ENCODE measurements at regions not wholly inside any gene's neighbourhood (a gene's known extent, or its start where the extent isn't known, plus 50 kb on each side); places are given as distances from the start of the nearest gene placed in this dataset.
"Not testable (repeated sequence)": the region's sequence is repeated elsewhere in the genome, so short reads cannot be mapped to it uniquely, and the experiment has no call there.

DNA sequence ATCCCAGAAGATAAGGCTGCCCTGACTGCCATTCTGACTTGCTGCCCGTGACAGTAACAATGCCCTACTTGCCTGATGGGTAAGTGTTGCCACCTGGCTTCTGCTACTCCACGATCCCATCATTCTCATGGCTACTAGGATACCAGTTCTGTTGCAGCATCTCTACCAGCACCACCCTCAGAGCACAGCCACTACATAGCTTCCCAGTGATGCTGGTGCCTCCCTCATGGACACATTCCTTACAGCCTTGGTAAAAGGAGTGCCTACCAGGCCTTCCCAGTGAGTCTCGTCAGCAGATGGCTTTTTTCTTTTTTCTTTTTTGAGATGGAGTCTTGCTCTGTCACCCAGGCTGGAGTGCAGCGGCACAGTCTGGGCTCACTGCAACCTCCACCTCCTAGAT, 84.4 kb upstream of the CMKLR1 start:
- no peak for DNase-seq (ENCODE audit: low read depth)

DNA sequence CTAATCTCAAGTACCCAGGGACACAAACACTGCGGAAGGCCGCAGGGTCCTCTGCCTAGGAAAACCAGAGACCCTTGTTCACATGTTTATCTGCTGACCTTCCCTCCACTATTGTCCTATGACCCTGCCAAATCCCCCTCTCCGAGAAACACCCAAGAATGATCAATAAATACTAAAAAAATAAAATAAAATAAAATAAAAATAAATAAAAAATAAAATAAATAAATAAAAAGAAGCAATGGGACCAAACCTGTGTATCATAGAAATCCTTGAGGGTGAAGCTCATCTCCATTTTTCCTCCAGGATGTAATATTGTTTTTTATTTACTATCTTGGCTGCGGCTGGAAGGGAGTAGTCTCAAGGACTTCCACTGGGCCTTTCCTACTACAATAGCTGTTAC, 82.0 kb upstream of the CMKLR1 start:
- DNase-seq (ENCODE audit: low read depth), result not testable (repeated sequence)

DNA sequence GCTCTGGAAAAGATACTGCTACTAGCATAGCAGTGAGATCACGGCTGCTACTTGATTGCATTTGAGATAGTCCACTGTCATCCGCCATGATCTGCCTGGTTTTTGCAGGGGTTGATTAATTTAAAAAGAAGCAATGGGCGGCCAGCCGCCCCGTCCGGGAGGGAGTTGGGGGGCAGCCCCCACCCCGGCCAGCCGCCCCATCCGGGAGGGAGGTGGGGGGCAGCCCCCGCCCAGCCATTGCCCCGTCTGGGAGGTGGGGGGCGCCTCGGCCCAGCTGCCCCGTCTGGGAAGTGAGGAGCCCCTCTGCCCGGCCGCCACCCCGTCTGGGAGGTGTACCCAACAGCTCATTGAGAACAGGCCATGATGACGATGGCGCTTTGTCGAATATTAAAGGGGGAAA, 81.3 kb upstream of the CMKLR1 start:
- DNase-seq (ENCODE audit: low read depth), result not testable (repeated sequence)

DNA sequence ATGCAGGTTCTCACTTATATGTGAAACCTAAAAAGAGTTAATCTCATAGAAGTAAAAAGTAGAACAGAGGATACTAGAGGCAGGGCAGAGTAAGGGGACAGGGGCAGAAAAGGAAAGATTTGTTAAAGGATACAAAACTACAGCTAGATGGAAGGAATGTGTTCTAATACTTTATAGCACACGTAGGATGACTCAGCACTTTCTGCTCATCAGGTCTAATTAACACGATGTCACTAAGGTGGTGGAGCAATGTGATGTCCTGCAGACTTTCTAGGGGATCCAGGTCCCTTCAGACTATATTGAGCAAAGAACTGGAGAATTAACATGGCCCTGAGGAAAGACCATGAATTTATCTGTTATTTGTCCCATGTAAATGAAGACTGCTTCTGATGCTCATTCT, 80.8 kb upstream of the CMKLR1 start:
- DNase-seq (ENCODE audit: low read depth), result no peak

DNA sequence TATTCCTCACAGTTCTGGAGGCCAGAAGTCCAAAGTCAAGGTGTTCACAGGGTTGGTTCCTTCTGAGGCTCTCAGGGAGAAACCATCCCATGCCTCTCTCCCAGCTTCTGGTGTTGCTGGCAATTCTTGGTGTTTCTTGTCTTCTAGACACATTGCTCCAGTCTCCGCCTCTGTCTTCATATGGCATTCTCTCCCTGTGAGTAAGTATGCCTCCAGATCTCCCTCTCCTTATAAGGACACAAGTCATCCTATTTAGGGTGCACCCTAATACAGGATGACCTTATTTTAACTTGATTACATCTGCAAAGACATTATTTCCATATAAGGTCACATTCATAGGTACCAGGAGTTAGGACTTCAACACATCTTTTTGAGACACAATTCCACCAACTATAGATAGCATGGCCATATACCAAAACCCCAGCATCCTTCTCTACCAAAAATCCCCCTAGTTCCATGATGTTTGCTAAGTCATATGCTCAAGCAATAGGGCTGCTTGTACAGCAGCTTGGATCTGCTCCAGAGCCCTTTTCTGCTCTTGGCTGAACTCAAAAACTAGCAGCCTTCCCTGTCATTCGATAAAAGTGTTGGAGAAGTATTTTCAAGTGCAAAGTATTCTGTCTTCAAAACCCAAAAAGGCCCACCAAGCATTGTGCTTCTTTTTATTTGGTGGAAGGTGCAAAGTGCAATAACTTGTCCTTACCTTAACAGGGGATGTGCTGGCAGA, 79.2 kb upstream of the CMKLR1 start:
- DNase-seq (ENCODE audit: low read depth), result no peak

DNA sequence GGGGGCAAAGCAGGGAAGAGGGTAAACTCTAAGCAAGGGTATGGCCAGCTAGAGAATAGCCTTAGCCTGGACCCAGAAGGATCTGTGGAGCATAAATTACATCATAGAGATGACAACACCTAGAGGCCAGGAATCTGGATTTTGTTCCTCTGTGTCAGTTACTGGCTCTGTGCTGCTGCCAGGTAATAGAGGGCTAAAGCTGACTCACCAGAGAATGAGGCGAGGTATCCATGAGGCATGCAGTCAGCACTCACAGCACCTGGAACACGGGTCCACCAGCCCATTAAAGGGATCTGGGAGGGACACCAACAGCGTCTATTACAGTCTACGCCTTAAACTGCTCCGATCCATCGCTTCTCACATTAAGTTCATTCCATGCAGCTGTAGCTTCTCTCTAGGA, 74.9 kb upstream of the CMKLR1 start:
- no peak for DNase-seq (ENCODE audit: low read depth)

DNA sequence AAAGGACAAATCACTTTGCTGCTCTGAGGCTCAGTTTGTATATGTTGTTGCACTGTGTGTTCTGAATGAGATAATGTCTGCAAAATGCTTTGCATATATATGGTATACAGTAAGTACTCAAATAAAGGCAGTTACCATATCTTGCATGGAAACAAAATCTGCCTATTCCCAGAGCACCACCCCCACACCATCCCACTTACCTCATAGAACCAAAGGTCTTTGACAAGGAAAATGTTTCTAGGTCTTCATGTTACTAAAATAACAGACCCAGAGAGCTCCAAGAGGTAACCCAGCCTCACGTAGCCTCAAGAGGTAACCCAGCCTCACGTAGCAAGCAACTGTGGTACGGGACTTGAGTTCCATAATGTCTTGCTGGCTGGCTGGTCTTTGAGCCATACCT, 71.6 kb upstream of the CMKLR1 start:
- DNase-seq (ENCODE audit: low read depth), result no peak

DNA sequence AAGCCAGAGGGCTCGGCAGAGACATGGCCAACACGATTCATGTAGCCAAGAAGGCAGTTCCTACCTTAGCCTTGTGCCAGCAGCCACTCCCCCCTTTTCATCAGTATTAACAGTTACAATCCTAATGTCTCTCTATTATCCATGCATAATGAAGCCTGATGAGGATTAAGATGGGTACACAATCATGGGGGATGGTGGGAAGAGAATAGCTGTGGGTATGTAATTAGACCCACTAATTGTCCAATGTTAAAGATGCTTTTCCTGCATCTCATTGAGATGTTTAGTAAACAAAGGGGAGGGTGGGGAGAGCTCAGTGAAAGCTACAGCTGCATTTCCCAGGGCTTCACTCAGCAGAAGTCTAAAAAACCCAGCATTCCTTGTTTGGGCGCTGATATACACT, 70.4 kb upstream of the CMKLR1 start:
- no peak for DNase-seq (ENCODE audit: low read depth)

DNA sequence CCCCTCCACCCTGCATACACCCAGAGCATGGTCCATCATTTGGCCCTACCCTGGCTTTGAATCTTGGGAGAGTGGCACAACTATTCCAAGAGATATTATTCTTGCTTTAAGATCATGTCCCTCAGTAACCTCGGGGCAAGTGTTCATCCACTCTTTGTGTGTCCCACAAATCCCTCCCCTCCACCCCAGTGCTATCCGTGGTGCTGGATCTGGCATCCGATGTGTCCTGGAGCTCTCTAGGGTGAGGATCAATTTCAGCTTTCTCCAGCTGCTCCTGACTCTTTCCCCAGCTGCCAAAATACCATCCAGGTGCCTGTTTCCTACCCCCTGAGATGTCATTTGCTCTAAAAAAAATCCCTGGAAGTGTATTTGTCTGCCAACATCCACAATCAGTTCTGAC, 64.8 kb upstream of the CMKLR1 start:
- DNase-seq (ENCODE audit: low read depth), result no peak

DNA sequence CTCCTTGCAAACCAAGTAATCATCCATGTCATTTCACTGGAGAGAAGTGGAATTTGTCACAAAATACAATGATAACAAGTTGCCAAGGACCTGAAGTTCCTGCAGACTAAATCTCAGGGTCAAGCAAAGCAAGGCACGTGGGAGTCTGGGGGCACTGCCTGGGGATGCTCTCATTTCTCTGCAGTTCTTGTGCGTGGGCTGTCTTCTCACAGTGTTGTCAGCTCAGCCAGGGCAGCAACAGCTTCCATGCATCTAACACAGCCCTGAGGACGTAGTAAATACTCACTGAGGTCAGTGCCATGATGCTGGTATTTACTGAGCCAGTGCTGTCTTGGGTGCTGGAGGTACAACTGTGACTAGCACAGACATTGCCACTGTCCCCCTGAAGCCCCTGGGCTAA, 62.9 kb upstream of the CMKLR1 start:
- no peak for DNase-seq (ENCODE audit: low read depth)

DNA sequence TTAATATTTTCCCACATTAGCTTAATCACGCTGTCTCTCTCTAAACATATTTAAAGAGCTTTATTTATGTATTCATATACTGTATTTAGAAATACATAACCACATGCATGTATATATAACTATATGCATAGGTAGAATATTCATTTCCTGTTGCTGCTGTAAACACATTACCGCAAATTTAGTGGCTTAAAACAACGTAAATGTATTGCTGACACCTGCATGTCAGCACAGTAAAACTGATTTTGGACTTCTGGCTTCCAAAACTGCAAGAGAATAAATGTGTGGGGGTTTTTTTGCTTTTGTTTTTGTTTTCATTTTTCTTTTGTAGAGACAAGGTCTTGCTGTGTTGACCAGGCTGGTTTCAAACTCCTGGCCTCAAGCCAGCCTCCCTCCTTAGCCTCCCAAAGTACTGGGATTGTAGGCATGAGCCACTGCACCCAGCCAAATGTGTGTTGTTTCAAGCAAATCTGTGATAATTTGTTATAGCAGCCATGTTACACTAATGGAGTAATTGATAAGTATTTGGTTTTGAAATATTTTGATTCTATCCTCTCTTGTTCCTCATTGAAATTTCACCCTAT, 61.9 kb upstream of the CMKLR1 start:
- DNase-seq (ENCODE audit: low read depth), result no peak

DNA sequence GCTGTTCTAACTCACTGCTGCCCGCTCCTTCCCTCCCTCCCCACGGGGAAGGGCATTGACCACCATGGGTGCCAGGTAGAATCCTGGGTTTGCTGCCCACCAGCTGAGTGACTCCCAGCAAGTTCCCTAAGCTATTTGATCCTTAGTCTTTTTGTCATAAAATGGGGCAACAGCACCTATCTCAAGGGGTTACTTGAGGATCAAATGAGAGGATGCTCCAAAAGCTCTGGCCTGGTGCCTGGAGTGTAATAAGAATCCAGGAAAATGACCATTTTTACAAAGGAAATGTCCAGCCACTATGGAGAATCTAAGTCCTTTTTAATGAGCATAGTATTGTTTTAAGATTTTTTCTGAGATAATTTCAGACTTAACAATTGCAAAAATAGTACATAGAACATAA, 61.4 kb upstream of the CMKLR1 start:
- DNase-seq (ENCODE audit: low read depth), result no peak

DNA sequence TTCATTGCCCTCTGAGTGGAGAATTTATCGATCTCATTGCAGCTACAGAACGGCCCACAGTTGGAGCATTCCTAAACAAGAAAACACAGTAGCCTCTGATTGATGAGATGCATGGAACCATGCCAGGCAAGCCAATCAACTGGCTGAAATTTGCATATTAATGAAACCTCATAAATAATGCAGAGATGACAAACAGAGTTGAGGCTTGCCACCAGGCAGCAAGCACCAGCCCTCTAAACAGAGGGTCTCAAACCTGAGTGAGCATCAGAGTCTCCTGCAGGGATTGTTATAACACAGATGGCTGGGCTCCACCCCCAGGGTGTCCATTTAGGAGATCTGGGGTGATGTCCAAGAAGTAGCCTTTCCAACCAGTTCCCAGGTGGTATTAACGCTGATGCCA, 60.9 kb upstream of the CMKLR1 start:
- no peak for DNase-seq (ENCODE audit: low read depth)

DNA sequence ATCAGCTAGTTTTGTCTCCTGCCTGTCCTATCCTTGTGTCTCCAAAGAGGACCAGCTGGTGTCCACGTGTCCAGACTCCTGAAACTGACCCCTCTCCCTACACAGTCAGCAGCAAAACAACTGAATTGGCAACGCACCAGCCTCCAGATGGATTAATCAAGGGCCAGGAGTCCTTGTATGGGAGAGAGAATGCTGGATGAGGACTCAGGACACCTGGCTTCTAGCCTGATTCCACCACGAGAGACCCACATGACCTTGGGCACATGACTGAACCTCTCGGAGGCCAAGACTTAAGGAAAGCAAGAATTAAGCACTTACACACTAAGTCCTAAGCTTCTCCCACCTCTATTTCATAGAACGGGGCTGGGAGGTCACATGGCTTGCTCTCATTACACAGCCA, 60.4 kb upstream of the CMKLR1 start:
- no peak for DNase-seq (ENCODE audit: low read depth)

DNA sequence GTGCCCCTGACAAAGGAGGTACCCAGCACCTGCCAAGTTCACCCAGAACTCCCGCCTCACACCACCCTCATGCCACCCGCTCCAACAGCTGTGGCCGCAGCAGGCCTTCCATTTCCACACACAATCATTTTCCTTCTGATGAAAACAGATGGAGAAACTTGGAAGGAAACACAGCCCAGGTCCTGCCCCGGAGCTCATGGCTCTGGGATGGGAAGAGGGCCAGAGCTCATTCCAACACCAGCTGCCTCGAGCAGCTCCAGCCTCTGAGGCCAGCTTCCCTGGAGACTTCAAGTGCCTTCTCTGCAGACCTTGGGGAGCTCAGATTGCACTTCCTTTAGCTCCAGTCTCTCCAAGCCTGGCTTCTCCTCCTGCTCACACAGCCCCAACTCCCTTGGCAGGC, 55.1 kb upstream of the CMKLR1 start:
- DNase-seq (ENCODE audit: low read depth), result no peak

DNA sequence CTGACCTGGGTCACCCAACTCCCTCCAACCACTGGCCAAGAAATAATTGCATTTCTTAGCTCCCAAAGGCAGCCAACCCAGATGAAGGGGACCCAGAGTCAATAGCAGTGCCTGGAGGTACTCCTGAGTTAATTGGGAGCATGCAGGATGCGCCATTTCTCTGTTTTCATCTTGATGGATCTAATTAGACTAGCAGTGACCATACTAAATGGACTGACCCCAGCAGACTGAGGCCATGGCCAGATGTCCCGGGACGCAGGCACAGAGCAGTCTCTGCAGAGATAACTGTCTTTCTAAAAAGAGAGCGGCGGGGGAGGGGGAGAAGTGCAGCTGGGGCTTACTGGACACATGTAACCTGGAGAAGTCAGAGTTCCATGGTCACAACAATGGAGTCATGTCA, 53.2 kb upstream of the CMKLR1 start:
- no peak for DNase-seq (ENCODE audit: low read depth)

DNA sequence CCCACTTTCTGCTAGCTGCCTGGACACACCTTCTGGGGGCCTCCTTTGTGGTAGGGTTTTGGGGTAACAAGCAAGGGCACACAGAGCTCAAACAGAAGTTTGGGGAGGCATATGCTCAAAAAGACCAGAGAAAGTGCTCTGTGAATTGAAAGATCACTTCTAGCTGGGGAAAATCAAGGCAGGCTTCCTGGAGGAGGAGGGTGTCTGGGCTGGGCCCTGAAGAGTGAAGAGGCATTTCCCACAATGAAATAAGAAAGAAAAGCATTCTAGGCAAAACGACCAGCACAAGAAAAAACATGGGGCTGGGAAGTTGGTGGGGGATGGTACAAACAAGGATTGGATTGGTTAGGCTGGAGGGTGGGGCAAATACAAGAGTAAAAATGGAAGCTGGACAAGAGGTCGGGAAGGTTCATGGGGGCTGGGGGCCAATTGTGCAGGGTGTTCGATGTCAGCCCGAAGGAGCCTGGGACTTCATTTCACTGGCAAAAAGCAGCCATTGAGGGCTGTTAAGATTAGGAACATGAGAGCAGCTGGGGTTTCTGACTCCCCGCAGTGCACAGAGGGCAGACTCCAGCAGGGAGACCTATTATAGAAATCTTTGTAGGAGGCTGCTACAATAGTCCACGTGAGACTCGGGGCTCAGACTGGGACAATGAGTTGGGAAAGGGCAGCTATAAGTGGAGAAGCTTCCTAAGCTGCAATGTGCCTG, 51.5 kb upstream of the CMKLR1 start:
- DNase-seq (ENCODE audit: low read depth), result no peak

DNA sequence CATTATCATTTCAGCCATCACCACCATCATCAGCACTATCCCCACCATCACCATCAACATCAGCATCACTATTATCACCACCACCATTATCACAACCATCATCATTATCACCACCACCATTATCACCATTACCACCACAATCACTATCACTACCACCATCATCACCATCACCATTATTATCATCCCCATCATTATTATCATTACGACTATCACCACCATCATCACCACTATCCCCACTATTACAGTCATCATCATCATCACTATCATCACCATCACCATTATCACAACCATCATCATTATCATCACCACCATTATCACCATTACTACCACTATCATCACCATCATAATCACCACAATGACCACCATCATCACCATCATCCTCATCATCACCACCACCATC, 50.4 kb upstream of the CMKLR1 start:
- DNase-seq (ENCODE audit: low read depth), result no peak
